Adrenal gland (tissue), 9 donors: ENCODE measurements at regions not wholly inside any gene's neighbourhood (a gene's known extent, or its start where the extent isn't known, plus 50 kb on each side); places are given as distances from the start of the nearest gene placed in this dataset.

Experiments
- DNase-seq, 7 donors: peaks; one replicate each; pipeline ENCODE4 v3.0.0-alpha.2; 2019 to 2020
- H3K27ac ChIP-seq, 5 donors: fragments of 200-600 bp; sonication (generic) in 4 of 5; 1 replicate in 3 of 5; 2 replicates in 2 of 5; pipeline versions ENCODE4 v1.5.1 to v1.8.0; 2016 to 2020; ENCODE audit warnings: mild to moderate bottlenecking in 1 of 5
- H3K27me3 ChIP-seq: fragments of 200-600 bp; 2 replicates; pipeline ENCODE4 v1.8.0; 2021
- H3K36me3 ChIP-seq, 2 donors: fragments of 200-600 bp; replicated peaks in 1 of 2; 1 replicate in 1 of 2; 2 replicates in 1 of 2; pipeline versions ENCODE4 v1.5.1 to v1.8.0; 2018 to 2022
- H3K4me1 ChIP-seq, 2 donors: fragments of 200-600 bp; replicated peaks in 1 of 2; 1 replicate in 1 of 2; 2 replicates in 1 of 2; pipeline versions ENCODE4 v1.5.1 to v1.8.0; 2018 to 2021
- H3K4me3 ChIP-seq, 4 donors: fragments of 200-600 bp; sonication (generic) in 3 of 4; one replicate each; pipeline ENCODE4 v1.5.1; 2016 to 2018
- H3K9me3 ChIP-seq, 3 donors: fragments of 200-600 bp; sonication (generic) in 1 of 3; replicated peaks in 1 of 3; 1 replicate in 2 of 3; 2 replicates in 1 of 3; pipeline versions ENCODE4 v1.5.1 to v1.8.0; 2016 to 2021
- POLR2A ChIP-seq, 2 donors: fragments of 450-650 bp; IDR thresholded peaks; one replicate each; pipeline ENCODE4 v1.6.1; 2017; ENCODE audit warnings: antibody characterized with exemption in 2 of 2, mild to moderate bottlenecking in 2 of 2, moderate library complexity in 1 of 2
- WGBS, 4 donors: extraction: QIAGEN DNeasy Blood & Tissue Kit in 2 of 4; methylation state at CpG; one replicate each; pipeline versions ENCODE4 v1.1.5 to v1.1.7; 2013 to 2017; 5-methylcytosine and 5-hydroxymethylcytosine counted together
- intact Hi-C, 2 donors: fragments of 100-400 bp; cut with DNase I; formaldehyde crosslinking; loops; one replicate each; pipeline versions ENCODE4 v1.14.1 to v1.15.0; 2022 to 2023
- TF ChIP-seq, protein P1 (sequence below), 6 experiments: fragments of 450-650 bp in 4 of 6; fragments of 200-600 bp in 2 of 6; sonication (generic) in 1 of 6; IDR thresholded peaks; 1 replicate in 5 of 6; 2 replicates in 1 of 6; pipeline versions ENCODE4 v1.5.1 to v1.8.0; 2016 to 2021; ENCODE audit warnings: antibody characterized with exemption in 6 of 6, mild to moderate bottlenecking in 2 of 6, moderate library complexity in 1 of 6
- donor health status: healthy with polysubstance abuse.
- donor health status: Bipolar disorder and iron deficiency.
- donor health status: DM: yes; HTN: yes; CAD: no.
- donor health status: DM: no; HTN: no; CAD: no.
- donor health status: DM: no; HTN: no; CAD: no.

DNA sequence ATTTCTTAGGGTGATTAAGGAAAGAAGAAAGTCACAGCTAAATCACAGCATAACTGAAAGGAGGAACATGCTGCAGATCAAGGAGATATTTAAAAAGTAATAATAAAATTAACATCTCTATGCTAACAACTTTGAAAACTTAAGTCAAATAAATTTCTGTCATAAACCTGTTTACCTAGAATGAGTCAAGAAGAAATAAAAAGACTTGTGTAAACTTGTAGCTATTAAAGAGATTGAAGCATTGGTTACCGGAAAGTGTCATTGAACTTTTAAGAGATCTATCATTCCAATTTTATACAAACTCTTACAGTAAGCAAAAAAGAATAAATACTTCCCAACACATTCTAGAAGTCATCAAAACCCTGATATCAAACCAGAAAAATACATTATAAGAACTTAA is 520.1 kb upstream of the SYT4 start:
- intact Hi-C loops, result no loop called here
- Histone ChIP-seq H3K9me3 (no peaks in the 10 kb centered on the region), H3K4me1 (no peaks in the 10 kb centered on the region), H3K4me3 (no peak overlapping the region), H3K27me3 (no peaks in the 10 kb centered on the region), H3K36me3 (no peaks in the 10 kb centered on the region), H3K27ac (no peak overlapping the region)
- no peak for DNase-seq
- TF ChIP-seq, protein P1, sequence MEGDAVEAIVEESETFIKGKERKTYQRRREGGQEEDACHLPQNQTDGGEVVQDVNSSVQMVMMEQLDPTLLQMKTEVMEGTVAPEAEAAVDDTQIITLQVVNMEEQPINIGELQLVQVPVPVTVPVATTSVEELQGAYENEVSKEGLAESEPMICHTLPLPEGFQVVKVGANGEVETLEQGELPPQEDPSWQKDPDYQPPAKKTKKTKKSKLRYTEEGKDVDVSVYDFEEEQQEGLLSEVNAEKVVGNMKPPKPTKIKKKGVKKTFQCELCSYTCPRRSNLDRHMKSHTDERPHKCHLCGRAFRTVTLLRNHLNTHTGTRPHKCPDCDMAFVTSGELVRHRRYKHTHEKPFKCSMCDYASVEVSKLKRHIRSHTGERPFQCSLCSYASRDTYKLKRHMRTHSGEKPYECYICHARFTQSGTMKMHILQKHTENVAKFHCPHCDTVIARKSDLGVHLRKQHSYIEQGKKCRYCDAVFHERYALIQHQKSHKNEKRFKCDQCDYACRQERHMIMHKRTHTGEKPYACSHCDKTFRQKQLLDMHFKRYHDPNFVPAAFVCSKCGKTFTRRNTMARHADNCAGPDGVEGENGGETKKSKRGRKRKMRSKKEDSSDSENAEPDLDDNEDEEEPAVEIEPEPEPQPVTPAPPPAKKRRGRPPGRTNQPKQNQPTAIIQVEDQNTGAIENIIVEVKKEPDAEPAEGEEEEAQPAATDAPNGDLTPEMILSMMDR (IDR thresholded peaks at IDR 0.05), result no peak
- no peak for TF ChIP-seq POLR2A (IDR thresholded peaks at IDR 0.05)
- WGBS, 4 donors, result 84 to 100% (median 92%) methylated on average over 1 of the region's 1 CpG

GRCh38 chr18:43800584-43800983 is 523.3 kb upstream of the SYT4 start:
- WGBS, 4 donors, result 67 to 77% (median 75%) methylated on average over 4 of the region's 4 CpGs
- no peak overlapping the region for H3K4me3 ChIP-seq
- no peaks in the 10 kb centered on the region for H3K9me3 ChIP-seq
- DNase-seq, result no peak
- no peaks in the 10 kb centered on the region for H3K27me3 ChIP-seq
- no peak overlapping the region for H3K27ac ChIP-seq
- H3K4me1 ChIP-seq, result no peaks in the 10 kb centered on the region
- no peaks in the 10 kb centered on the region for H3K36me3 ChIP-seq
- intact Hi-C loops, result no loop called here
- TF ChIP-seq POLR2A (IDR thresholded peaks at IDR 0.05), result no peak

DNA sequence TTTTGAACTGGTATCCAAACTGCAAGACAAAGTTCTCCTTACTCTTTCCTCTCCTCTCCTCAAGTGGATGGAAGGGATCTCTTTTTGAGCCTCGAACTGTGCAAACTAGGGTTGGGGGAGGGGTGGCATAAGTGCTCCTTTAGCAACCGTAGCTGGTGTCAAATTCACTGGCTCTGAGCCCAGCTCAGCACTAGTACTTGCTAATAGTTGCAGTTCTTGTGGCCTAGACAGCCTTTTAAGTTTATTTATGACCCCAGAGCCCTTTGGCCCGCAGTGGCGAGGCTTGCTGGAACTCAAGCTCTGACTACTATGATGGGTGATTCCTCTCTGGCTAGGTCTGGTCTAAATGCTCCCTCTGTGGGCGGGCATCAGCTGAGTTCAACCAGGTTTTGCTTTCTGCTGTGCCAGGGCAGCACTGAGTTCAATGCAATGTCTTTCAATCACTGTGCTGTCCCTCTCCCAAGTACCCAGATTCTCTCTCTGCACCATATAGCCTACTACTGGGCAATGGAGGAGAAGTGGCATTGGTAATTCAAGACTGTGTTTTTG is 528.4 kb upstream of the SYT4 start:
- Histone ChIP-seq H3K27ac (no peak overlapping the region), H3K4me1 (no peaks in the 10 kb centered on the region), H3K27me3 (no peaks in the 10 kb centered on the region), H3K9me3 (no peaks in the 10 kb centered on the region), H3K4me3 (no peak overlapping the region), H3K36me3 (no peaks in the 10 kb centered on the region)
- WGBS, 4 donors, result 35 to 51% (median 39%) methylated on average over 5 of the region's 5 CpGs
- intact Hi-C loops, result no loop called here
- TF ChIP-seq, protein P1 (IDR thresholded peaks at IDR 0.05), result no peak
- TF ChIP-seq POLR2A (IDR thresholded peaks at IDR 0.05), result no peak
- peak in 1 of 7 donors; percentile 7 for DNase-seq

GRCh38 chr18:43812627-43813026 is 535.3 kb upstream of the SYT4 start:
- no peak overlapping the region for H3K27ac ChIP-seq
- H3K9me3 ChIP-seq, result no peaks in the 10 kb centered on the region
- TF ChIP-seq POLR2A (IDR thresholded peaks at IDR 0.05), result no peak
- TF ChIP-seq, protein P1 (IDR thresholded peaks at IDR 0.05), result no peak
- H3K4me3 ChIP-seq, result no peak overlapping the region
- H3K27me3 ChIP-seq, result no peaks in the 10 kb centered on the region
- no peaks in the 10 kb centered on the region for H3K4me1 ChIP-seq
- DNase-seq, result no peak
- 70 to 88% (median 81%) methylated on average over 1 of the region's 1 CpG for WGBS, 4 donors
- no peaks in the 10 kb centered on the region for H3K36me3 ChIP-seq
- intact Hi-C loops, result no loop called here

GRCh38 chr18:43819397-43819796 is 542.1 kb upstream of the SYT4 start:
- 56 to 75% (median 67%) methylated on average over 1 of the region's 1 CpG for WGBS, 4 donors
- H3K4me1 ChIP-seq, result no peaks in the 10 kb centered on the region
- H3K9me3 ChIP-seq, result no peaks in the 10 kb centered on the region
- H3K4me3 ChIP-seq, result no peak overlapping the region
- TF ChIP-seq, protein P1 (IDR thresholded peaks at IDR 0.05), result no peak
- no peak for TF ChIP-seq POLR2A (IDR thresholded peaks at IDR 0.05)
- no peak overlapping the region for H3K27ac ChIP-seq
- DNase-seq, result no peak
- intact Hi-C loops, result no loop called here
- H3K27me3 ChIP-seq, result no peaks in the 10 kb centered on the region
- H3K36me3 ChIP-seq, result no peaks in the 10 kb centered on the region
